Osteocyte (in vitro differentiated cells): ENCODE measurements at regions not wholly inside any gene's neighbourhood (a gene's known extent, or its start where the extent isn't known, plus 50 kb on each side); places are given as distances from the start of the nearest gene placed in this dataset.

Source experiments
- DNase-seq: peaks from one replicate; pipeline ENCODE4 v3.0.0; 2021; ENCODE audit warnings: mixed read lengths; ENCODE audit not compliant: unreplicated experiment; ENCODE audit errors: extremely low spot score
- H3K27ac Mint-ChIP-seq: one replicate; pipeline ENCODE4 v1.8.0; 2021; ENCODE audit warnings: mild to moderate bottlenecking, mixed read lengths; ENCODE audit not compliant: unreplicated experiment
- H3K27me3 Mint-ChIP-seq: one replicate; pipeline ENCODE4 v1.8.0; 2021; ENCODE audit warnings: mixed read lengths; ENCODE audit not compliant: unreplicated experiment
- H3K36me3 Mint-ChIP-seq: one replicate; pipeline ENCODE4 v1.8.0; 2021; ENCODE audit warnings: mixed read lengths; ENCODE audit not compliant: unreplicated experiment
- H3K4me1 Mint-ChIP-seq: one replicate; pipeline ENCODE4 v1.8.0; 2021; ENCODE audit warnings: mixed read lengths; ENCODE audit not compliant: unreplicated experiment
- H3K4me3 Mint-ChIP-seq: one replicate; pipeline ENCODE4 v1.8.0; 2021; ENCODE audit warnings: mild to moderate bottlenecking, moderate library complexity, mixed read lengths; ENCODE audit not compliant: unreplicated experiment
- H3K9me3 Mint-ChIP-seq: one replicate; pipeline ENCODE4 v1.8.0; 2021; ENCODE audit warnings: mixed read lengths; ENCODE audit not compliant: unreplicated experiment
- CTCF ChIP-seq: fragments of 200-600 bp; sonication (generic); IDR thresholded peaks from 2 replicates; pipeline ENCODE4 v1.5.0; 2021; ENCODE audit warnings: antibody characterized with exemption, mild to moderate bottlenecking, moderate library complexity

GRCh38 chr6:96301023-96301422, 220.6 kb upstream of the UFL1 start:
- Mint-ChIP-seq H3K4me3 (no peak overlapping the region), H3K9me3 (peaks cover 4% of the 10 kb centered on the region)

GRCh38 chr6:96301781-96302180, 219.8 kb upstream of the UFL1 start:
- no peak overlapping the region for H3K4me3 Mint-ChIP-seq
- H3K27ac Mint-ChIP-seq: no peak overlapping the region
- no peaks in the 10 kb centered on the region for H3K36me3 Mint-ChIP-seq
- no peaks in the 10 kb centered on the region for H3K27me3 Mint-ChIP-seq
- peaks cover 4% of the 10 kb centered on the region for H3K9me3 Mint-ChIP-seq
- TF ChIP-seq CTCF: no peak
- H3K4me1 Mint-ChIP-seq: no peaks in the 10 kb centered on the region
- DNase-seq: no peak

More at GRCh38 chr6:96301023-96301422, 220.6 kb upstream of the UFL1 start:
- TF ChIP-seq CTCF: no peak
- Mint-ChIP-seq H3K36me3 (no peaks in the 10 kb centered on the region), H3K27ac (no peak overlapping the region), H3K27me3 (no peaks in the 10 kb centered on the region), H3K4me1 (no peaks in the 10 kb centered on the region)
- no peak for DNase-seq

GRCh38 chr6:96302991-96303390, 218.6 kb upstream of the UFL1 start:
- H3K27ac Mint-ChIP-seq: no peak overlapping the region
- peaks cover 4% of the 10 kb centered on the region for H3K9me3 Mint-ChIP-seq
- no peaks in the 10 kb centered on the region for H3K36me3 Mint-ChIP-seq
- DNase-seq: no peak
- TF ChIP-seq CTCF: no peak
- no peaks in the 10 kb centered on the region for H3K27me3 Mint-ChIP-seq
- H3K4me3 Mint-ChIP-seq: no peak overlapping the region
- H3K4me1 Mint-ChIP-seq: no peaks in the 10 kb centered on the region

GRCh38 chr6:96304997-96305396, 216.6 kb upstream of the UFL1 start:
- H3K27ac Mint-ChIP-seq: no peak overlapping the region
- H3K4me1 Mint-ChIP-seq: no peaks in the 10 kb centered on the region
- no peaks in the 10 kb centered on the region for H3K27me3 Mint-ChIP-seq
- H3K36me3 Mint-ChIP-seq: no peaks in the 10 kb centered on the region
- no peak for DNase-seq
- H3K9me3 Mint-ChIP-seq: peaks cover 4% of the 10 kb centered on the region
- no peak for TF ChIP-seq CTCF
- H3K4me3 Mint-ChIP-seq: no peak overlapping the region

GRCh38 chr6:96330884-96331283, 190.7 kb upstream of the UFL1 start:
- TF ChIP-seq CTCF: no peak
- Mint-ChIP-seq H3K27me3 (no peaks in the 10 kb centered on the region), H3K4me3 (no peak overlapping the region), H3K9me3 (no peaks in the 10 kb centered on the region), H3K4me1 (no peaks in the 10 kb centered on the region), H3K36me3 (no peaks in the 10 kb centered on the region), H3K27ac (no peak overlapping the region)
- DNase-seq: no peak
